Sigmoid colon (tissue), 4 donors: ENCODE measurements at regions not wholly inside any gene's neighbourhood (a gene's known extent, or its start where the extent isn't known, plus 50 kb on each side); places are given as distances from the start of the nearest gene placed in this dataset.

Source experiments
- POLR2AphosphoS5 ChIP-seq, 4 donors: sonication (generic); formaldehyde crosslinking; IDR thresholded peaks; one replicate each; pipeline ENCODE4 v1.6.1; 2017; ENCODE audit warnings: antibody characterized with exemption in 4 of 4
- TF ChIP-seq, protein P1 (sequence below), 4 experiments: fragments of 450-650 bp in 3 of 4; fragments of 200-600 bp in 1 of 4; IDR thresholded peaks; one replicate each; pipeline ENCODE4 v1.5.1; 2016 to 2019; ENCODE audit warnings: antibody characterized with exemption in 4 of 4, mild to moderate bottlenecking in 3 of 4, moderate library complexity in 2 of 4

DNA sequence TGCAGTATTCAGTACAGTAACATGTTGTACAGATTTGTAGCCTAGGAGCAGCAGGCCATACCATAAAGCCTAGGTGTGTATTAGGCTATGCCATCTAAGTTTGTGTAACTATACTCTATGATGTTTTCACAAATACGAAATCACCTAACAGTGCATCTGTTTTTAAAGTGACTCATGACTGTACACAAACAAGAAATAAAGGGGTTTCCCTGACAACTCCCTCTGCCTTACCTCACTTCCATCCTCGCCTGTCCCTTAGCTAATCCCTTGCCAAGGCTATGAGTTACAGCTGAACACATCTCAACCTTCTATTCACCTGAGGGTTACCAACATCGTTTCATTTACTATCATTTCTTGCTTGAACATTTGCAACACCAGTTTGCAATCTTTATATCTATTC is 78.6 kb upstream of the RPRM start:
- TF ChIP-seq POLR2AphosphoS5 (IDR thresholded peaks at IDR 0.05), result no peak
- TF ChIP-seq, protein P1, sequence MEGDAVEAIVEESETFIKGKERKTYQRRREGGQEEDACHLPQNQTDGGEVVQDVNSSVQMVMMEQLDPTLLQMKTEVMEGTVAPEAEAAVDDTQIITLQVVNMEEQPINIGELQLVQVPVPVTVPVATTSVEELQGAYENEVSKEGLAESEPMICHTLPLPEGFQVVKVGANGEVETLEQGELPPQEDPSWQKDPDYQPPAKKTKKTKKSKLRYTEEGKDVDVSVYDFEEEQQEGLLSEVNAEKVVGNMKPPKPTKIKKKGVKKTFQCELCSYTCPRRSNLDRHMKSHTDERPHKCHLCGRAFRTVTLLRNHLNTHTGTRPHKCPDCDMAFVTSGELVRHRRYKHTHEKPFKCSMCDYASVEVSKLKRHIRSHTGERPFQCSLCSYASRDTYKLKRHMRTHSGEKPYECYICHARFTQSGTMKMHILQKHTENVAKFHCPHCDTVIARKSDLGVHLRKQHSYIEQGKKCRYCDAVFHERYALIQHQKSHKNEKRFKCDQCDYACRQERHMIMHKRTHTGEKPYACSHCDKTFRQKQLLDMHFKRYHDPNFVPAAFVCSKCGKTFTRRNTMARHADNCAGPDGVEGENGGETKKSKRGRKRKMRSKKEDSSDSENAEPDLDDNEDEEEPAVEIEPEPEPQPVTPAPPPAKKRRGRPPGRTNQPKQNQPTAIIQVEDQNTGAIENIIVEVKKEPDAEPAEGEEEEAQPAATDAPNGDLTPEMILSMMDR (IDR thresholded peaks at IDR 0.05), result no peak
